ENCODE measurements at regions not wholly inside any gene's neighbourhood (a gene's known extent, or its start where the extent isn't known, plus 50 kb on each side); places are given as distances from the start of the nearest gene placed in this dataset.

DNA sequence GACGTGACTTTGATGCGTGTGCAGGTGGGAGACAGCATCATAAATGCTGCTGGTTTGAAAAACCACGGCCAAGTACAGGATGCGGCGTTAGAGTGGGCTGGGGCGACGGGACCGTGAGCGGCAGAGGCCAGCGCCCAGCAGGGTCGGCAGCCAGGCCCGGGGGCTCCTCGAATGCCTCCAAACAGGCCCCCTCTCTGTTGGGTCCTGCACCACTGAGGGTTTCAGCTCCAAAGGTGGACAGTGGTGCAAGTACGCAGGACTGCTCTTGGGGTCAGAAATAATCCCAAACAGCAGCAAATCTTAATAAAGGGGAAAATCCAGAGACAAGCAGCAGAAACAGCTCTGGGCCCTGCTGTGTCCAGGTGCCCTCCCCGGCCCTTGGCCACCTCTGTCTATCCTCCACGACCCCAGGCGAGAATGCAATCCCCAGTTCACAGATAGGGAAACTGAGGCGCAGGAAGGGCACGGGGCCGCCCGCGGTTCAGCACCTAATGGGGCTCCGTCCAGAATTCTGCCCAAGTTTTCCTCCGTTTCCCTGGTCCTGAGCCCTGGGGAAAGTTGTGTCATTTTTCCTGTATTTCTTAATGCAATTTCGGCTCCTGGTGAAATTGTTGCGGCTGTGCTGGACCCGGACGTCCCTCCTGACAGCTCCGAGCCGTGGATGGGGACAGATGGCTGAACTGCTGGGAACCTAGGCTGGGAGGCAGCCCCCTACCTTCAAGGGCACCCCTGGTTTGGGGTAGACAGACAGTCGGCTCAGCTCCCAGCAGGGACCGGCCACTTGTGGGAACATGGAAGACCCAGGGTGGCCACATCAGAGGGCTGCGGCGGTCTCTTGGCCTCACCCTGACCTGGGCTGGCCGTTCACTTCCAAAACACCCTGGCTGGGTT is 97.4 kb downstream of the FOXL3 start:
- no peak for ATAC-seq
- intact Hi-C loops (cut with DNase I): no loop called here
- Histone ChIP-seq H3K27ac (no peak overlapping the region), H3K9me3 (peaks cover 0 to 40% (median 14%) of the 10 kb centered on the region in 12 donors), H3K27me3 (no peaks in the 10 kb centered on the region), H3K4me3 (no peak overlapping the region), H3K4me1 (peaks cover 0 to 9% (median 0%) of the 10 kb centered on the region in 12 donors), H3K36me3 (no peaks in the 10 kb centered on the region)
- DNase-seq: peak in 3 of 5 donors; percentile 9 to 18 (median 12)
- TF ChIP-seq POLR2A (IDR thresholded peaks at IDR 0.05): no peak
- TF ChIP-seq, protein P1, sequence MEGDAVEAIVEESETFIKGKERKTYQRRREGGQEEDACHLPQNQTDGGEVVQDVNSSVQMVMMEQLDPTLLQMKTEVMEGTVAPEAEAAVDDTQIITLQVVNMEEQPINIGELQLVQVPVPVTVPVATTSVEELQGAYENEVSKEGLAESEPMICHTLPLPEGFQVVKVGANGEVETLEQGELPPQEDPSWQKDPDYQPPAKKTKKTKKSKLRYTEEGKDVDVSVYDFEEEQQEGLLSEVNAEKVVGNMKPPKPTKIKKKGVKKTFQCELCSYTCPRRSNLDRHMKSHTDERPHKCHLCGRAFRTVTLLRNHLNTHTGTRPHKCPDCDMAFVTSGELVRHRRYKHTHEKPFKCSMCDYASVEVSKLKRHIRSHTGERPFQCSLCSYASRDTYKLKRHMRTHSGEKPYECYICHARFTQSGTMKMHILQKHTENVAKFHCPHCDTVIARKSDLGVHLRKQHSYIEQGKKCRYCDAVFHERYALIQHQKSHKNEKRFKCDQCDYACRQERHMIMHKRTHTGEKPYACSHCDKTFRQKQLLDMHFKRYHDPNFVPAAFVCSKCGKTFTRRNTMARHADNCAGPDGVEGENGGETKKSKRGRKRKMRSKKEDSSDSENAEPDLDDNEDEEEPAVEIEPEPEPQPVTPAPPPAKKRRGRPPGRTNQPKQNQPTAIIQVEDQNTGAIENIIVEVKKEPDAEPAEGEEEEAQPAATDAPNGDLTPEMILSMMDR (IDR thresholded peaks at IDR 0.05): no peak
- WGBS, 4 donors: 92 to 96% (median 95%) methylated on average over 34 to 35 of the region's 35 CpGs

GRCh38 chr7:388023-388960 is 98.3 kb downstream of the FOXL3 start:
- Histone ChIP-seq H3K9me3 (peaks cover 0 to 39% (median 14%) of the 10 kb centered on the region in 12 donors), H3K4me3 (no peak overlapping the region), H3K36me3 (no peaks in the 10 kb centered on the region), H3K4me1 (peaks cover 0 to 9% (median 0%) of the 10 kb centered on the region in 12 donors), H3K27me3 (no peaks in the 10 kb centered on the region), H3K27ac (no peak overlapping the region)
- TF ChIP-seq, protein P1 (IDR thresholded peaks at IDR 0.05): no peak
- TF ChIP-seq POLR2A (IDR thresholded peaks at IDR 0.05): no peak
- DNase-seq: peak; percentile 13 to 75 (median 55)
- 59 to 74% (median 65%) methylated on average over 34 to 40 of the region's 40 CpGs for WGBS, 4 donors
- intact Hi-C loops (cut with DNase I): no loop called here
- ATAC-seq: peak in 3 of 4 donors; percentile 80 to 91 (median 85)

DNA sequence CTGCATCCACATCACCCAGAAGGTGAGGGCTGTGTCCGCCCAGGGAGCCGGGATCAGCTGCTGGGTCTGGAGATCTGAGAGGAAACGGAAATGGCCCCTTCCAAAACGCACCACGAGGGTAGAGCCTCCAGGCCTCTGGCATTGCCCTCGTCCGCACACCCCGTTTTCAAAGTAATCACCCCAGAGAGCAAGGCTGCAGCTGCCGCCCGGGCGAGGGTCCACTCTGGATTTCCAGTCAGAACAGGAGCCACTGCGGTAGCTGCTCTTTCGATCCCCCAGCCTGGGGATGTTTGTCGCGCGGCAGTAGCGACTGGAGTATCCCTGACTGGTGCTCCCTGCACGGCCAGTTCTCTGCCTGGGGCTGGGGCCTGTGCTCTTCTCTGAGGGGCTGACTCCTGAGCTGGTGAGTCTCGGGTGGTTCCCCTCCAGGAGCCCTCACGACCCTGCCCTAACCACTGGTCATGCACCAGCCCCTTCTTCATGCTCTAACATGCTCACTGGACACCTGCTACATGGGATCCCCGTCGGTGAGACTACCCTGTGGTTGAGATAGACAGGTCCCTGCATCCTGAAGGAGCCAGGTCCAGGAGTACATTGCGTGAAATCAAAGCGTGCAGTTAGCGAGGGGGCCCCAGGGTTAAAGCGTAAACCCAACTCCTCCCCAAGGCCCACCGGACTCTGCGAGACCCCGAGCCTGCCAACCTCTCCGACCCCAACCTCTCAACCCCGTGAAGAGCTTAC is 99.2 kb downstream of the FOXL3 start:
- Histone ChIP-seq H3K4me1 (peaks cover 0 to 9% (median 0%) of the 10 kb centered on the region in 12 donors), H3K9me3 (peaks cover 0 to 31% (median 8%) of the 10 kb centered on the region in 12 donors), H3K36me3 (no peaks in the 10 kb centered on the region), H3K27ac (no peak overlapping the region), H3K27me3 (no peaks in the 10 kb centered on the region), H3K4me3 (no peak overlapping the region)
- peak in 2 of 5 donors; percentile 11 to 43 for DNase-seq
- WGBS, 4 donors: 91 to 96% (median 92%) methylated on average over 23 to 31 of the region's 31 CpGs
- intact Hi-C loops (cut with DNase I): no loop called here
- ATAC-seq: no peak
- TF ChIP-seq, protein P1 (IDR thresholded peaks at IDR 0.05): no peak
- TF ChIP-seq POLR2A (IDR thresholded peaks at IDR 0.05): no peak

Measured in heart left ventricle (tissue), 16 donors.